Stimulated activated CD4-positive, alpha-beta T cell treated with anti-CD3 and anti-CD28 coated beads, Interleukin-1b, Interleukin-23, amount 100 ng/mL, for 4 hours (primary cell): ENCODE measurements at regions not wholly inside any gene's neighbourhood (a gene's known extent, or its start where the extent isn't known, plus 50 kb on each side); places are given as distances from the start of the nearest gene placed in this dataset.

Experiments
- DNase-seq, 2 donors: peaks; one replicate each; pipeline ENCODE4 v3.0.0-alpha.2; 2020; ENCODE audit warnings: low read depth in 2 of 2

DNA sequence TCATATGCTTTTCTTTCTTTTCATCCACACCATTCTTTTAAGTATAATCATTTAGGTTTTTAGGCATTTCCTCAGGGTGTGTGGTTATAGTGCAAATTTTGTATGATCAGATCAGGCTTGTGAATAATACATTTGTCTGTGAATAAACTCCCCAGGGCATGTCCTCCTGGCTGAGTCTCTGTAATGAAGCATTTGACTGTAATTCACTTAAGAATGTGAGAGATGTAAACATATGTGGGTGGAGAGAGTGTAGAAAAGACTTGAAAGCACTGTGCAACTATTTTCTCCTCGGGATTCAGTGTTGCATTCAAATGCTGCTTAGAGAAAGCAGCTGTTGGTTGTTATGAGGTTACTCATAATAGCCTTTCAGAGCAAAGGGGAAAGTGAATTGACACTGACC is 996.5 kb downstream of the TUSC7 start:
- no peak for DNase-seq

DNA sequence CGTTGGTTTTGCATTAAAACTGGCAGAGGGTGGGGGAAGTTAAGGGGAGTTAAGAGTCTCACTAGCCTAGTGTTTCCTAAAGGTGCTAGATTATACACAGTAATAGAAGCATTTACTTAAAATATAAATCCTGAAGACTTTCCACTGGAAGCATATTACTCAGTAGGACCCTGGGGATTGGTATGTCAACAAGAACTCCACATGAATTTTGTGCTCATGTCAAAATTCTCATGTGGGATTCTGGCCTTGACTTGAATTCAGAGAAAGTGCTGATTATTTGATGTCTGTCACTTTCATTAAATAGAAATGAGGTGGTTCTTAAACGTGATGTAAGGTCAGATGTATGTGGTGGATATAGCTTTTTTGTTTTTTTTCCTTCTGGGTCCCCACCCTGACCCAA is 997.2 kb downstream of the TUSC7 start:
- no peak for DNase-seq

DNA sequence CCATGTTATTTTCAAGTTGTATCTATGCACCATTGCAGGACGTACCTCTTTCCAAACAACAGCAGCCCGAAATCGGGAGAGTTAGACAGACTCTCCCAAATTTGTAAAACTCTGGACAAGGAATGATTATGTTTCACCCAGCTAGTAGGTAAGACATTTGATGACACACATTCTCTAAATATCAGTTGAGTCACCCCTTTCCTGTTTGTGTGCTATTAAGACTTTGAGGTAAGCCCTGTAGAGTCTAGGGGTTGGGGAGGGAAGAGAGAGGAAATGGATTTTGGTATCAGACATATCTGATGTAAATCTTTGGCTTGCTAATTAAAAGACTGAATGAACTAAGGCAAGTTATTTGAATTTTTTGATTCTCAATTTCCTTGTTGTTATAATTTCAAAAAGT is 999.0 kb downstream of the TUSC7 start:
- no peak for DNase-seq

DNA sequence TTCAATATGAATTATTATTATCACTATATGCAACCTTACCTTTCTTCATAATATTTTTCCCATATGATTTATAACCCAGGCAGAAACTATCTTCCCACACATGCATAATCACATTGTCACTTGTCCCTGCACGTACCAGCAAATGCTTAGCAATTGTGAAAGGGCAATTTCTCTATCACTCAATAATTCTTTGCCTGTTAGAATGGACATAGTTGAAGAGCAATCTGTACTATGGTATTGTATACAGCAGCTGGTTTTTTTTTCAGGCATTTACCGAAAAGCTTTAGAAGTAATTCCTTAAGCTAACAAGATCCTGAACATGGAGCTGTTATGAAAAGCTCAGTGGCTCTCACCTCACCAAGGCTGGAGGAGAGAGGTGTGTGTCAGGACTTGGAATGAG is 999.5 kb downstream of the TUSC7 start:
- no peak for DNase-seq

DNA sequence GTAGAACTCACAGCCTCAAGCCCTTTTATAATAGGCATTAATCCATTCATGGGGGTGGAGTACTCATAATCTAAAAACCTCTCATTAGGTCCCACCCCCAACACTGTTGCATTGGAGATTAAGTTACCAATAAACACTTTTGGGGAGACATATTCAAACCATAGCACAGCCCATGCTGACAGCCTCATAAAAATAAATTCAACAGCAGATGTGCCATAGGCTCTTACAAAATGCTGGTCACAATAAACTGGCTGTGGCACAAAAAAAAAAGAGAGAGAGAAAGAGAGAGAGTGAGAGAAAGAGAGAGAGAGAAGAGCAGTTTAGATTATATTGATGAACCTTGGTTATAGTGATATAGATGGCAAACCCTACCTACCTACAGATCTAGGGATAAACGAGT is 1000.9 kb downstream of the TUSC7 start:
- no peak for DNase-seq

DNA sequence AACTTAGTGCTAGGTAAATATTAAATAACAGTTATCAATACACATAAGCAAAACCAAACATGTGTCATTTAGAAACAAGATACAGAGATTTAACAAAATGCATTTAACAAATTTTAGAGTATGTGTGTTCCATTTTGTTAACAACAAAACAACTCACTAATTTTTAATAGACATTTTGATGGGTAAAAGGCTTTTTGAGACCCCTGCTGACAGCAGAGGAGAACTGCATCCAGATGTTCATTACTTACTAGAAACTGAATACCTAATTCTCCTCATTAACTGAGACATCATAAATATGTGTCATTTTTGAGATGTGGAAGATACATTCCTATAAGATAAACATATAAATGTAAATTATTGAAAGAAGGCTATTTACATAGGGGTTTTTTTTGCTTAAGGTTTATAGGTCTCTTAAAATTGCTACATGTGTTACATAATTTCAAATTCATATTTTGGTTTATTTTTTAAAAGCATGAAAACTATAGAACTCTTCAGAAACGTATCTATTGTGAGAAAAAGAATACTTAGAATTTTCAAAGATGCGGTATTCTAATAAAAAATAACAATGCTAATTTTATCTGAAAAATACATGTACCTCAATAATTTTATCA is 1009.8 kb downstream of the TUSC7 start:
- DNase-seq = no peak

DNA sequence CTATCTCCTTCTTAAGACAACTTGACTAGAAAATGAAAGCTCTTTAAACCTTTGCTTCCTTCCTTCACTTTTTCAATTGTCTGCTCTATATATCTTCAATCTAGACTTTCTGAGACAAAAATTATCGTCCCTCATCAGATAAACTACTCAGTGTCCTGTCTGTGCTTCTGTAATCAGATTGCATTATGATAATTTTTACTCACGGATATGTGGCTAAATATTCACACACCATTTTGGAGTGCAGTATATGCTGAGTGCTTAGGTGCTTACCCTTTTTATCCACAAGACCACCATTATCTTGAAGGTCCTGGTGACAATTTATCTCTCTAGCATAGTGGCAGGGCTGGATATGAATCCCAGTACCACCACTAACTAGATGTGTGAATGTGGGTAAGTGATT is 1012.3 kb downstream of the TUSC7 start:
- DNase-seq = no peak

DNA sequence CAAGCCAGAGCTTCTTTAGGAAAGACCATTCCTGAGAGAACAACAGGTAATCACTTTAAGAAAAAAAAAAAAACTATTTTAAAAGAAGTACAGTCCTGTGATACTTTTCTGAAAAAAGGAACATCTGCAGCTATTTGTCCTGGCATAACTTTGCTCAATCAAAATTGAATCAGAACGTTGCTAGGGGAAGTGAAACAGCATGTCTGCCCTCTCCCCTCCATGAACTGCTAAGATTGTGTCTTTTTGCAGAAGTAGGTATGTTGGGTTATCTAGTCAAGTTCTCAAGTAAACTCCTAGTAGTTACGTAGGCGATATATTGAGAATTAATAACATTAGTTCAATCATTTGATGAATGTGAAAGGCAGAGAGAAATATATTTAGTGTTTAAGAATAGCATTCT is 1013.3 kb downstream of the TUSC7 start:
- DNase-seq = no peak

DNA sequence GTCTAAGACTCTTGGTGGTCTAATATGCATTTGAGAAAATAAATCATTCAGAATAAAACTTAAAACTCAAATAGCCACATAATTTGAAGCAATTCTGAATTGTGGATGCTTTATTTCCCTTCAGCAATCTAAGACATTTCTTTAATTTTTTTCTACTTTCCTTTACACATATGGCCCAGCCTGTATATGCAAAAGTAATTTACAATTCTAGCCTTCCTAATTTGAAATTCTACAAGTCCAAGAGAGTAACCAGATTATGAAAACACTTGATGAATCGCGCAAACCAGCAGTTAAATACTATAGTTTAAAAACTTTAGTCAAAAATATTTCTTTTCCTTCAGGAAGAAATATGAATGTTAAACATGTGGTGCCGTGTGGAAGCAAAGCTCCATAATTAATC is 1014.2 kb downstream of the TUSC7 start:
- DNase-seq = no peak

DNA sequence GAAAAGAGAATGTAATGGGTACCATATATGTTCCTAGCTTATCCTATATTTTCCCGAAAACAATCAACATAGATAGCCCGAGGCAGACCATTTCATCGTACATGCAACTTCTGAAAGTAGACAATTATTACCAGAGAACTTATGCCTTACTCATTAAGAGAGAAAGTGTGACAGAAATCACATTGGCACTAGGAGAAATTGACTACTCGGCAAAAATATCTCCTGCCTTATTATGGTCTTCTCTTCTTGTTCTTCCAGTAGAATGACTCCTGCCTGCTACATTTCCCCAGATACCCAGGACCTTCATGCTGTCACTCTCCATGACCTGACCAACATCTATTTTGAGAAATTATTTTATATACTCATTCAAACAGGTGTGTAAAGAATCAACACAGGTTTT is 1015.7 kb downstream of the TUSC7 start:
- no peak for DNase-seq

DNA sequence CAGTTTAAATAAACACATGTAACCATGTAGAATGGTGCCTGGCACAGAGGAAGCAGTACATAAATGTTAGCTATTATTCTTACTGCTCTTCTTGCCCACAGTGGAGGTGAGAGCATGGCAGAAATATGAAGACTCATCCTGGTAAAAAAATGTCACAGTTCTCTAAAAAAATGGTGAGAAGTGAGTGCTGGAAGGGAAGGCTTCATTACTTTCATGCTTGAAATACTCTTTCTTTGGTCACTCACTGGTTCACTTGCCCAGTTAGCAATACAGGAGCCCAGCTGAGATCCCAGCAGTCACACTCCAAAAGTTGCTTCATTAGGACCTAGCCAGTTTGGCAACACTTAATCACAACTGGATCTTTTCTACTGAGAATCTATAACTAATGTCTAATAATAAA is 1017.2 kb downstream of the TUSC7 start:
- no peak for DNase-seq

DNA sequence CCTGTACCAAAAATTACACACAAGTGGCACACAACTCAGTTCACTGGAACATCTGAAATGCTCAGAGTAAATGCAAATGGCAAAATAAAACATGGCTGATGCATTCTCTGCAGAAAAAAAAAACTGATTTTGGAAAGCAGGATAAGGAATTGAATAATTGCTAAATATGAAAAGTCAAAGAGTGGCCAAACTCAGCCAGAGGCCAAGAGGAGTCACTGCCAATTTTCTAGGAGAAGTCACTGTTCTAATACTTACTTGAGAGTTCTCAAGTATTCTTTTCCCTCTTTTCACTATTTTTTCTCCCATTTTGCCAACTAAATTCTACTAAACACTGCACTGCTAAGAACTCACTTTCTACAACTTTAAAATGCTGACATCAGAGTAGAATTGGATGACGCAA is 1018.6 kb downstream of the TUSC7 start:
- DNase-seq = no peak

DNA sequence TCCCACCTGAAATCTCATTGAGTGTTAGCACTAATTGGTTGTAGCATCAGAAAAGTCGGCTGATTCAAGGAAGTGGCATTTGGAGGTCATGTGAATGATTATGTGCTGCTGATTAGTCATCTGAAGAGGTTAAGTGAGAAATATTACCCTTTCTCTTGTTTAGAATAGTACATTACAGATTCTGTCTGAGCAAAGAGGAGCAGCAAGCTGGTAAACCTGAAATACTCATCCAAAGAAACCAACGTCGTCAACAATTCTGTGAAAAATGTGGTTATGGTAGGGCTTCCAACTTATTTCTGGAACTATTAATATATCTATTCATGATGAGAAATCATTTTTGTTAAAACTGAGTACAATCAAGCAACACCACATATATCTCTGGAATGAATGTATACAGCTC is 1024.9 kb downstream of the TUSC7 start:
- no peak for DNase-seq

DNA sequence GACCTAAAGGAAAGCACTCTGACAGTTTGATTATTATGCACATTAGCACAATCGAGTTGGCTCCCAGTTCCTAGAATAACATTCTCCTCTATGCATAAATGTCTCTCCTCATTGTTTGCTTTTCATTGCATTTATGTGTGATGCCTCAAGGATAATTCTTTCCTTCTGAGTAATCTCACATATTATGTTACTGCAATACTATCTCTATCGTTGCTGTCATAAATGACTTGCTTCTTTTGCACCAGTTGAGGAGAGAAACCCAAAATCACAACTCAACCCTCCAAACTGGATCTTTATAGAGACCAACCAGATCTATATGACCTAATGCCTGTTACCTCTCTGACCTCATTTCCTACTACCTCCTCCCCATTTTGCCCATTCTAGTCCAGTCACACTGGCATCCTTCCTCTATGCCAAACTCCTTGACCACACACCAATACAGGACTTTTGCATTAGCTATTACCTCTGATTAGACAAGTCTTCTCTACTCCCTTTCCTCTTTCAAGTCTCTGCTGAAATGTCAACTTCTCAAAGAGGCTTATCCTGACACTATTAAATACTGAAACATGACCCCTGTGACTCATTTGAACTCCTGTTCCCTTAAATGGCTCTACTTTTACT is 1026.0 kb downstream of the TUSC7 start:
- no peak for DNase-seq

DNA sequence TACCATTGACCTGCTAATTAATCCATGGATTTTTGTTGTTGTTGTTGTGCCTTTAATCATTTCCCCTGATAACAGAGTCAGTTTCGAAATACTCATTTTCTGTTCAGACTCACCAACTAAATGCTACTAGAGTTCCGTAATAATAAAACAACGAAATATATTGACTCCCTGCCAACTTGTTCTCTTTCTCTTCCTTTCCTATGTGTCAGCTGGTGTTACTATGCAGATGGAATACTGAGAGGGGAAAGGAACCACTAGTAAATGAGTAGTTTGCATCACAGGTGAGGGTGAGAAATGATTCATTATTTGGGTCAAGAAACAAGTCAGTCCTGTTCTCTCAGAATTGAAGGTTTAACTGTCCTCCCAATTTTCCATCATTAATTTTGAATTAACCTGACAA is 1027.3 kb downstream of the TUSC7 start:
- DNase-seq = no peak

DNA sequence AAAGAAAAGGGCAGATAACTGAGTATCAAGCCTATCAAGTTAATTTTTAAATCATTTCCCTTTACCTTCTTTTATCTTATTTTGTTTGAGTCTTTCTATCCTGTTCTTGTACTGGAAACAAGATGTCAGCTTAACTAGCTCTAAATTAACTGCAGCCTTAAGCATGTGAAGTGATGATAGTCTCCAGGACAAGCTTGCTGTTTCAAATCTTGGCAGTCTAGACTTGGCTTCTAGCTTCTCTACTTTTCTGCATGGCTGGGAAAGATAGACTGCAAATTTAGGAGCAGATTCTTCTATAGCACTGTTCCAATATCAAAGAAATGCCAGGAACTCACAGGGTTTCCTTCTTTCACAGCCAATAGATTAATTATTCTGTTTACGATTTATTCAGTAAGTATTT is 1034.4 kb downstream of the TUSC7 start:
- no peak for DNase-seq

DNA sequence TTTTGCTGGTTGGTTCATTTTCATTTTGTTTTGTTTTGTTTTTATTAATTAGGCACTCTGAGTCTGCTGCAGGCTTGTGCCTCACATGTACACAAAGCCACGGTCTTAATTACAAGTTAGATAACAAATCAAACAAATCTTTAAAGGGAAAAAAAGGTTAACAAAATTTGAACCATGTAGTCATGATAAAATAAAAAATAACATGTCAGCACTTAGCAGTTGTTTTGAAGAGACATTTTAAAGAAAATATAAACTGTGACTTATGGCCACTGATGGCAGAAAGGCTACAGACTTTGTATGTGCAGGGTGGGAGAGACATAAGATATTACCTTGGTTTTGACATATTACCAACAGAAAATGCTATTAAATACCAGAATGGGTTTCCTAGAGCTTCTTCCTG is 1035.4 kb downstream of the TUSC7 start:
- DNase-seq = no peak

DNA sequence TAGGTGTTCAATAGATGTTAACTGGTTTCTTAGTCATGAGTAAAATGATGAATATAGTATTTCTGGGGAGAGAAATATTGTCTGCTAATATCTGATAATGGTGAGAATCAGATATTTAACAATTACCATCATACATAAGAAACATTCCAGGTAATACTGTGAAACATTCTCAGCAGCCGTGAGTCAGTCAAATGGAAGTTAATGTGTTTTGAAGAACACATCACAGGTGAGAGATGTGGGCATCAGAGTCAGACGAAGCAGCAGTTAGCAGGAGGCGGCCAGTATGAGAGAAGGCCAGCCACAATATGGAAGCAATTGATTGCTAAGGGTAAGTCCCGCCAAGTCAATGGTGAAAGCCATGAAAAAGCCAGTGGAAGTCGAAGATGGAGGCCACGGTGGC is 1035.9 kb downstream of the TUSC7 start:
- DNase-seq = no peak

DNA sequence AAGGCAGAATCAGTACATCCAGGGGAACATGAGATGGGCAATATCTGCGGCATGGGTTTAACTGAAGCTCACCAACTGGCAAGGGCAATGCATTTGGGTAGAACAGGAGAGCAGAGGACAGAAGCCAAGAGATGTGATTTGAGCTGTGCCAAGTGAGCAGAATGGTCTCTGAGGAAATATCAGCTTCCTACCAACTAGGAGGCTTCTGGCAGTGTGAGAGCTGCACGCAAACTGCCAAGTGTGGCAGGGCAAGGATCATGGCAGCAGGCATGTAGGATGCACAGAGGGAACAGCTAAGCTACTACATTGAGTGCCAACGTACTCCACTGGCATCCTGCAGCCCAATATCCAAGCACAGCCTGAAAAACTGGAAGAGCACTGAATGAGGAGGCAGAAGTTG is 1036.5 kb downstream of the TUSC7 start:
- no peak for DNase-seq

DNA sequence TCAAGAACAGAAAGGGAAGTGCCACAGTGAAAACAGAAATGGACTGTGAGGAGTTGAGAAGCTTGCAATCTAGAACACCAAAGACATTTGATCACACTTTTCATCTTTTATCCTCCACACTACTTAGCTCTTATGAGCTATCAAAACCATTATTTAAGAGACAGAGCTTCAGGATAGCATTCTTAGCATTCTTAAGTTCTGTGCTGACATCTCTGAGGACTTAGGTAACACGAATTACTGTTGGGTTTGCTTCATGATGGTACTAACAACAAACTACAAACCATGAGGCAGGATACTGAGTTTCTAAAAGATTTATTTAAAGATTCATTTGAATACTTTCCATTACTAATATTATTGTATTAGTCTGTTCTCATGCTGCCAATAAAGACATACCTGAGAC is 1038.6 kb downstream of the TUSC7 start:
- no peak for DNase-seq

DNA sequence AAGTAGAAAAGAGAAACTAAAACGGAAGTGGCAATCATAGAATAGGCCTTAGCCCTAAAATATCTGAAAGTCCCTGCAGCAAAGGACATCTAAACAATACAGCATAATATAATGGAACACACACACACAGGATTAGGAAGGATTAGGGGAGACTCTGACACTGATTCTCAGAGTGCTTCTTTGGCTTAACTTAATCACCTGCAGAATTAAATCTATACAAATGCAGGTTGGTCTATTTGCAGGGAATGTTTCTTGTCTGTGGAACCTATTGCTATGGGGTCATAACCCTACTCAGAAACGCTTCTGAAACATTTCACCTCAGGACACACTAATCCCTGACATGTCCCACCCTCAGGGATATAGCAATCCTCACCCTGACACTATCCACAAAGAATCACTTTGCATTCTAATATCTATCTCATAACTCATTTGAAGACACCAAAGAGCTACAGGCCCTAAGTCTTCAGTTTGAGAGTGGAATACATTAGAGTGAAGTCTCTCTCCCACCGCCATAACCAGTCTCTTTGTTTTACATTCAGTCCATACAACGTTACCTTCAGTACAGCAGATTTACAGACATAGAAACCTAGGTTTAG is 1041.2 kb downstream of the TUSC7 start:
- DNase-seq = no peak

DNA sequence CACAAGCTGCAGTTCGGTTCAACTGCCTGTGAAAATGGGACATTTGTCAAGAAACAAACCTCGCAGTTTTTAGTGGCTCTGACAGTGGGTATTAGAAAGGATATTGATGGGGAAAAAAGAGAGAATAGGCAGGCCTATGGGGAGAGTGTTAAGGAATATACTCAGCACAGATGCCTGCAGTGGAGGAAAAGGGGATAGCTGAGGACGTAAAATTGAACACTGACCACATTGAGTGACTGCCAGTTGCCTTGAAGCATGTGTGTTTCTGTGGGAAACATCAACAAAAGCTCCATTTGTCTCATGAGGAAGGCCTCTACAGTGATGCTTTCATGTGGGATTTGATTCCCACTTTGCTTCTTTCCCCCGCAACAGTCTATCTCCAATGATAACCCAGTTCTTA is 1042.1 kb downstream of the TUSC7 start:
- DNase-seq = no peak

DNA sequence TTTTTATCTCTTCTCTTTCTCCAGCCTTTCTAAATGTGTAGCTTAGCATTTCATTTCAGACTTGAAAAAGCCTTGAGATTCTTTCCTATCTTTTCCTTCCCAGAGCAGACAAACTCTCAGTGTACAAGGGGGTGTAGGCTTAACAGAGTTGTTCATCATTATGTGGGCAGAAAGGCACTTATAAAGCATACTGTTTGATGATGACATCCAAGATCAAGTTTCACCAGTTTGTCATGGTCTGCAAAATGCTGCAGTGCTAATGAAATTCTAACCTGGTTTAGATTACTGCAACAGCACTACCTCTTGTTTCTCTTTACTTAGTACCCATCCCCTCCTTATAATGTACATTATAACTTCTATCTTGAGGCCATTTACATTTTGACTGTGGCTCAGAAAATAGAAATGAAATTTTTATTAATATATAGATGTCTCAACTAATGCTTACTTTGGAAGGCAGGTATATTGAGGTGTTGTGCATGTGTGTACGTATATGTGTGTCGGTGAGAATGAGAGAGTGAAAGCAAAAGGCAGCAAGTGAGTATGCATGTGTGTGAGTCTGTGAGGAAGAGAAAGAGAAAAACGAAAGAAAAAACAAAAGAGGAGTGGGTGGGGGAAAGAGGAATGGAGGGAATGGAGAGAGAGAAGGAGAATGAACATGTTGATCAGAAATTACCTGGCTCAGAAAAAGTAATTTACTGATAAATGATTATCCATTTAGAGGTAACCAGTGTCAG is 1043.6 kb downstream of the TUSC7 start:
- no peak for DNase-seq
